ENCODE measurements at regions not wholly inside any gene's neighbourhood (a gene's known extent, or its start where the extent isn't known, plus 50 kb on each side); places are given as distances from the start of the nearest gene placed in this dataset.

DNA sequence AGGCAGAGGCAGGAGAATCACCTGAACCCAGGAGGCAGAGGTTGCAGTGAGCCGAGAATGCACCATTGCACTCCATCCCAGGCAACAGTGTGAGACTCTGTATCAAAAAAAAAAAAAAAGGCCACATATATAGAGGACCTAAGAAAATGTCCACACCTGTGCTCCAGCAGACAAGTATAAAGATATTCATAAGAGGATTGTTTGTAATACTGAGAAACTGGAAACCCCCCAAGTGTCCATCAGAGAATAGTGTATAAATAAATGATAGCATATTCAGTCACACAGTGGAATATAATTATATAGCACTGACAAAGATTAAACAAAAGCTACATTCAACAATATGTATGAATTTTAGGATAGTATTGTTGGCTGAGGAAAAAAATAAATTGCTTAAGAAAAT is 1050.6 kb downstream of the GRM8 start:
- Histone ChIP-seq H3K27me3 (replicated peaks; ENCODE audit: insufficient read depth) (no peaks in the 10 kb centered on the region), H3K4me3 (no peak overlapping the region), H3K36me3 (no peaks in the 10 kb centered on the region), H3K27ac (no peak overlapping the region), H3K4me1 (replicated peaks) (no peaks in the 10 kb centered on the region), H3K9me3 (no peaks in the 10 kb centered on the region)
- 81% methylated on average over 1 of the region's 1 CpG for WGBS
- intact Hi-C loops (cut with DNase I) = no loop called here
- TF ChIP-seq POLR2A (IDR thresholded peaks at IDR 0.05) = no peak
- TF ChIP-seq POLR2AphosphoS5 (IDR thresholded peaks at IDR 0.05) = no peak
- TF ChIP-seq, protein P1, sequence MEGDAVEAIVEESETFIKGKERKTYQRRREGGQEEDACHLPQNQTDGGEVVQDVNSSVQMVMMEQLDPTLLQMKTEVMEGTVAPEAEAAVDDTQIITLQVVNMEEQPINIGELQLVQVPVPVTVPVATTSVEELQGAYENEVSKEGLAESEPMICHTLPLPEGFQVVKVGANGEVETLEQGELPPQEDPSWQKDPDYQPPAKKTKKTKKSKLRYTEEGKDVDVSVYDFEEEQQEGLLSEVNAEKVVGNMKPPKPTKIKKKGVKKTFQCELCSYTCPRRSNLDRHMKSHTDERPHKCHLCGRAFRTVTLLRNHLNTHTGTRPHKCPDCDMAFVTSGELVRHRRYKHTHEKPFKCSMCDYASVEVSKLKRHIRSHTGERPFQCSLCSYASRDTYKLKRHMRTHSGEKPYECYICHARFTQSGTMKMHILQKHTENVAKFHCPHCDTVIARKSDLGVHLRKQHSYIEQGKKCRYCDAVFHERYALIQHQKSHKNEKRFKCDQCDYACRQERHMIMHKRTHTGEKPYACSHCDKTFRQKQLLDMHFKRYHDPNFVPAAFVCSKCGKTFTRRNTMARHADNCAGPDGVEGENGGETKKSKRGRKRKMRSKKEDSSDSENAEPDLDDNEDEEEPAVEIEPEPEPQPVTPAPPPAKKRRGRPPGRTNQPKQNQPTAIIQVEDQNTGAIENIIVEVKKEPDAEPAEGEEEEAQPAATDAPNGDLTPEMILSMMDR (IDR thresholded peaks at IDR 0.05) = no peak
- no peak for DNase-seq (ENCODE audit: low spot score)

DNA sequence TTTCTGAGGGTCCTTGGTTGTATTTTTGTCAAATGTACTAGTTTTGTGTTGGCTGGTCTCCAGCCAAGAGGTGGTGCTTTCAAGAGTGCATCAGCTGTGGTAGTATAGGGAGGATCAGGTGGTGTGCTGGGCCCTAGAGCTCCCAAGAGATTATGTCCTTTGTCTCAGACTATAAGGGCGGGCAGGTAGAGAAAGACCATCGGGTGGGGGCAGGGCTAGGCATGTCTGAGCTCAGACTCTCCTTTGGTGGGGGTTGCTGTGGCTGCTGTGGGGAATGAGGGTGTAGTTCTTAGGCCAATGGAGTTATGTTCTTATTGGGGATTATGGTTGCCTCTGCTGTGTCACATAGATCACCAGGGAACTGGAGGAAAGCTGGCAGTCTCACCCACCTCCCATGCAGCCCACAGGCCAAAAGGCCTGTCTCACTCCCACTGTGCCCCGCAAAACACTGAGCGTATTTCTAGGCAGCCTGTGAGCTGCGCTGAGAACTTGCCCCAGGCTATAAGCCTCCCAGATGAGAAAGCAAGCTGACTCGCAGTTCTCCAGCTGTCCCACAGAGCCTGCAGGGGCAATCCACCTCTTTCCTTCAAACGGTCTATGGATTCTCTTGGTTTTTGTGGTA is 1066.7 kb downstream of the GRM8 start:
- intact Hi-C loops (cut with DNase I) = no loop called here
- no peak for DNase-seq (ENCODE audit: low spot score)
- WGBS = 61% methylated on average over 7 of the region's 7 CpGs

DNA sequence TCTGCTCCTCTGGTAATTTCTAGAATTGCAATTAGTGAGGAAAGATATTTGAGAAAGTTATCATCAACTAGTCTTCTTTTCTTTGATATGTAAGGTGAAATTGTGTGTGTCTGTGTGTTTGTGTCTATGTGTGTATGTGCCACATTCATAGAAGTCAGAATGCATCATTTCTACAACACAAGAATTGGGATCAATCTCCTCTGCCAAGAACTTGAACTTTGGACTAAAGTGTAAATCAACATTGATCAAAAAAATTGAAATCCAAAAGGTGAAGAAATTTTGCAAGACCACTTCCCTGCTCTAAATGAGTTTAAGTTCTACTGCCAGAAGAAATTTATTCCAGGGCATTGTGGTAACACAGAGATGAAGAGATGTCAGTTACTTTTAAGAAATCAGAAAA is 1072.8 kb downstream of the GRM8 start:
- no peak for TF ChIP-seq POLR2A (IDR thresholded peaks at IDR 0.05)
- H3K4me3 ChIP-seq = no peak overlapping the region
- H3K9me3 ChIP-seq = no peaks in the 10 kb centered on the region
- intact Hi-C loops (cut with DNase I) = no loop called here
- DNase-seq (ENCODE audit: low spot score) = no peak
- no peaks in the 10 kb centered on the region for H3K4me1 ChIP-seq (replicated peaks)
- no peaks in the 10 kb centered on the region for H3K27me3 ChIP-seq (replicated peaks; ENCODE audit: insufficient read depth)
- no peaks in the 10 kb centered on the region for H3K36me3 ChIP-seq
- no peak overlapping the region for H3K27ac ChIP-seq

More for the DNA sequence above, 1066.7 kb downstream of the GRM8 start:
- Histone ChIP-seq H3K4me3 (no peak overlapping the region), H3K27me3 (replicated peaks; ENCODE audit: insufficient read depth) (no peaks in the 10 kb centered on the region), H3K4me1 (replicated peaks) (no peaks in the 10 kb centered on the region), H3K27ac (no peak overlapping the region), H3K9me3 (no peaks in the 10 kb centered on the region), H3K36me3 (no peaks in the 10 kb centered on the region)
- TF ChIP-seq POLR2A (IDR thresholded peaks at IDR 0.05) = no peak
- no peak for TF ChIP-seq POLR2AphosphoS5 (IDR thresholded peaks at IDR 0.05)
- TF ChIP-seq, protein P1 (IDR thresholded peaks at IDR 0.05) = no peak

DNA sequence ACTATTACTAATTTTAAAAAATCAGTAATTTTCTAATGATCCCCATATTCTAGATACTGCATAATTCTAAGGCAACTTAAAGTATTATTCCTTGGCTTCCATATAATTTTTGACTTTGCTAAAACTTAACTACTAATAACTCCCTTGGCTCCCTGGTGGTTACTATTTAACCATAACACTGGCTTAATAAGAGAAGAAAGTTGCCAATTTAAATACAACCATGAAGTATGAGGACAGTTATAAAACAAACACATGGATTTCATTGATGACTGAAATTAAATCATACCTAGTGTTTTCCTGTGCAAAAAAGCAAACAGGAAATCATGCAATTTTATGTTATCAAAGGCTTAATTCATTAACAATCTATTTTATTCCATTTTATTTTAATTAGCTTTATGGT is 1073.9 kb downstream of the GRM8 start:
- intact Hi-C loops (cut with DNase I) = no loop called here
- no peak for DNase-seq (ENCODE audit: low spot score)

DNA sequence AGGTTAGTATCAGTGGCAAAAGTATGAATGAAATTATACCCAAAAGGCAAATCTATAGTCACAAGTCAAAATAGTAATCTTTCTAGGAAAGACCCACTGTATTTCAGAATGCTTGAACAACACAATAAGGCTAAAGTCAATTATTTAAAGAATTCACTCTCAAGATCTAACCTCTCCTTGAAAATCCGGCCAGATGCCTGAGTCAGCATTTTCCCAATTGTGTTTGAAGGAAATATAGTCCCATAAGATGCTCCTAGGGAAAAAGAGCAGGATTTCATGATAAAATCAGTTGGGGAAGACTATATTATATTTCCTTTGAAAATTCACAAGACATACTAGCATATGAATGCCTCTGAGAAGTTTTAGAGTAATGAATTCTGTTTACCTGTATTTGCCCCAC is 1075.0 kb downstream of the GRM8 start:
- WGBS = 32% methylated on average over 1 of the region's 1 CpG

More for the DNA sequence above, 1073.9 kb downstream of the GRM8 start:
- no peaks in the 10 kb centered on the region for H3K36me3 ChIP-seq
- no peak overlapping the region for H3K4me3 ChIP-seq
- H3K27me3 ChIP-seq (replicated peaks; ENCODE audit: insufficient read depth) = no peaks in the 10 kb centered on the region
- TF ChIP-seq POLR2AphosphoS5 (IDR thresholded peaks at IDR 0.05) (no peak), POLR2A (IDR thresholded peaks at IDR 0.05) (no peak)
- TF ChIP-seq, protein P1 (IDR thresholded peaks at IDR 0.05) = no peak
- no peaks in the 10 kb centered on the region for H3K9me3 ChIP-seq
- H3K27ac ChIP-seq = no peak overlapping the region
- H3K4me1 ChIP-seq (replicated peaks) = no peaks in the 10 kb centered on the region

More for the DNA sequence above, 1075.0 kb downstream of the GRM8 start:
- DNase-seq (ENCODE audit: low spot score) = no peak
- H3K9me3 ChIP-seq = no peaks in the 10 kb centered on the region
- H3K27ac ChIP-seq = no peak overlapping the region
- no peak for TF ChIP-seq POLR2AphosphoS5 (IDR thresholded peaks at IDR 0.05)
- TF ChIP-seq POLR2A (IDR thresholded peaks at IDR 0.05) = no peak
- TF ChIP-seq, protein P1 (IDR thresholded peaks at IDR 0.05) = no peak
- H3K36me3 ChIP-seq = no peaks in the 10 kb centered on the region
- H3K27me3 ChIP-seq (replicated peaks; ENCODE audit: insufficient read depth) = no peaks in the 10 kb centered on the region
- H3K4me3 ChIP-seq = no peak overlapping the region
- H3K4me1 ChIP-seq (replicated peaks) = no peaks in the 10 kb centered on the region
- intact Hi-C loops (cut with DNase I) = no loop called here

All from prostate gland (tissue), 2 donors.